ENCODE measurements at regions not wholly inside any gene's neighbourhood (a gene's known extent, or its start where the extent isn't known, plus 50 kb on each side); places are given as distances from the start of the nearest gene placed in this dataset.

DNA sequence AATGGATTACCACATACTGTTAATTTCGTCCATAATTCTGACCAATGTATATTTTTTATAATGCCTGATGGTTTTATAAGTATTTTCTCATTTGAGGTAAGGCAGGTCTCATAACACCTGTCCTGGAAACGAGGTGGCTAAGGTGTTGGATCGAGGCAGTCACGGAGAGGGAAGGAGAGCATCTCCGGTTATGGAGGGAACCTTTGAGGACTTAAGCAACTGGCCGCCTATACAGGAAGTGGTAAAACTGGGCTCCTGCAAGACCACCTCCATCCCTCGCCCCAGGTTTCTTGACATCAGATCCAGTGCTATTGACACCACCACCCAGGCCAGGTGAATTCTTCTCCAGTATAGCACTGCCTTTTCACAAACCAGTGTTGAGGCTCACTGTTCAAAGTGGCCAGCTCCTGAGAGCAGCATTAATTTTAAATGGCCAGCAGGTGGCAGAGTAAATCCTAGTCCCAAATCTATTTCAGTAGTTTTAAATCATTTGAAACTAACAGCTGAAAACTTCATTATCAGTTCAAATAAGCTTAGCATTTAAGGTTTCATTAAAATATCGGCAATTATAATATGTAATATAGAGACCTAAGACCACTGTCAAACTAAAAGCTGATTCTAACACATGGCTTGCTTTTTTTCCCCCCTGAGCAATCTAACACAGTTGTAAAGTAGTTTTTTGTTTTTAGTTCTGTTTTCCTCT, 100.8 kb downstream of the PPM1A start:
- peak; percentile 14 to 24 for DNase-seq

DNA sequence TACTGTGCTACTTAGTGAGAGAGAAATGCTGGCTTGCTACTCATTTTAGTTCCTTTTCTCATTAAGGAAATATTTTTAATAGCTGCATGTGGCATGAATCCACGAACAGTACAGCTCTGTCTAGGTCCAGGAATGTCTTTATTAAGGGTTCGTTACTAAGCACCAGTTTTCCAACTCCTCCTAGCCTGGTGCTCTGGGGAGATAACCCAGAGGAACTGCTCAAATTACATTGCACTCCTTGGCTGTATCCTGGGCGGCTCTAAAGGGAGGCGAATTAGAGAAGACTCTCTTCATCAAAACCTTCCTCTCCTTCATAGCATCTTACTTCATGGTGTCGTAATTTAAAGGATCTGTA, 101.3 kb downstream of the PPM1A start:
- DNase-seq: no peak

DNA sequence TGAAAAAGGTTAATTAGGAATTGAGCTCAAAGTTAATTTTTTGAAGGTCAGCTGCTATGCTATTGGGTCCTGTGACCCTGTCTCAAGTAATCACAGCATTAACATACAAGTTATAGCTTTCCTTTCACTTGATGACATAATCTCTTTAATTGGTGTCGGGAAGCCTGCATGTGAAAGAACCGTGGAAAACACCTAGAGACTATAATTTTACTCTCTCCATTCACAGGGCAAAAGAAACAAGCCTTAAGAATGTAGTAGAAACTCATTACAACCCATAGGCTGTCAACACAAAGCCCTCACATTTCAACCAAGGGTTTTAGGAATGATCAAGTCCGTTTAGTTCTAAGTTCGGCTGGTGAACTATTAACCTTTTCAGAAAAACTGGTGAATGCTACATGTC, 104.4 kb downstream of the PPM1A start:
- no peak for DNase-seq

GRCh38 chr14:60355768-60356167, 106.7 kb downstream of the PPM1A start:
- DNase-seq: no peak

GRCh38 chr14:60356386-60356785, 107.4 kb downstream of the PPM1A start:
- no peak for DNase-seq

DNA sequence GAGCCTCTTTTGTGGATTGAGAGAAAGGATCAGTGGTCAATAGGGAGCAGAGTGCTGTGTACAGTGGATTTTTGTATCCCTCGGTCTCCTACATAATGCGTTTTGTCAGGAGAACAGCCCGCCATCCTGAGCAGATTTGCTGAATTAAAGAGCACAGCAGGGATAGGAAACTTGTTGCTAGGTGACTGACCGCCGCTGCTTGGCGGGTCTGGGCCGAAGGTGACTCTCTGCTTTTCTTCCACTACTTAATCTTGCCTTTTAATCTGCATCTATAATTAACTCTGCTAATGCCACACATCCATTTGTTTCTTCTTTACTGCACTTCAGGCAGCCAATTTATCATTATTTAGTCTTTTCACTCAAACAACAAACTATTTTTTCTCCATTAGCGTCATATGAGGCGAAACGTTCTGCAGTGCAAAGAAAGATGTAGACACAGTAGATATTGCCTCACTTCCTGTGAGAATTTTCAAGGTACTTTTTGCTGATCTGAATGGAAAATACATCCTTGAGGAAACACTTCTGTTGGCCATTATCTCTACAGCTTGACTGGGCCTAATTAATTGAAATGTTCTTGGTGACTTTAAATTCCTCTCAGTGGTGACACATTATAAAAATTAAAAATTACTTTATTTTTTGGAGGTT, 108.0 kb downstream of the PPM1A start:
- no peak for DNase-seq

DNA sequence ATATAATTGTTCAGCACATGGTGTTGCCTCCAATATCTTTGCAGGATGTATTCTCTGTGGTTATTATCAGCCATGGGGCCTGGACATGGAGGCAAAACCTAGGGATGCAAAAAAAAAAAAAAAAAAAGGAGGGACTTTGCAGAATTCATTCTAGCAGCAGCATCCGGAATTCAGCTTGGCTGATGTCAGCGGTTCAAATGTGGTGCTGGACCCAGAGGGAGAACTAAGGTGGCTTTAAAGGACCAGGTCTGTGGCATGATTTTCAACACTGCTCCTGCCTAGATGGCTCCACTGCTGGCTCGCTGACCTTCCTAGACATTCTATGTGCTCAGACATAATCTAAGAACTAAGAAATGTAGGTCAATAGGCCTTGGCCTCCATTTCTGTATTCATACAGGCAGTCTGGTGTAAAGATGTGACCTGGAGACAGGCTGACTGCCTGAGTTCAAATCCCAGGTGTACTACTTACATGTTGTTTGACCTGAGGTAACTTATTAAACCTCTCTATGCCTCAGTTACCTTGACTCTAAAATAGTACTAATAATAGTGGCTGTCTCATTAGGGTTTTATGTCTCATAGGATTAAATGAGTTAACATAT, 108.6 kb downstream of the PPM1A start:
- no peak for DNase-seq

GRCh38 chr14:60363275-60363674, 114.3 kb downstream of the PPM1A start:
- no peak for DNase-seq

- no peak for DNase-seq
These were observed 114.7 kb downstream of the PPM1A start for GRCh38 chr14:60363687-60364086.

GRCh38 chr14:60381909-60382308, 104.0 kb downstream of the C14orf39 start:
- DNase-seq: no peak

Measured in stimulated activated CD4-positive, alpha-beta T cell treated with anti-CD3 and anti-CD28 coated beads, Interleukin-2, amount 100 ng/mL, for 24 hours (primary cell).